ENCODE measurements at regions not wholly inside any gene's neighbourhood (a gene's known extent, or its start where the extent isn't known, plus 50 kb on each side); places are given as distances from the start of the nearest gene placed in this dataset.
"Not testable (repeated sequence)": the region's sequence is repeated elsewhere in the genome, so short reads cannot be mapped to it uniquely, and the experiment has no call there.

DNA sequence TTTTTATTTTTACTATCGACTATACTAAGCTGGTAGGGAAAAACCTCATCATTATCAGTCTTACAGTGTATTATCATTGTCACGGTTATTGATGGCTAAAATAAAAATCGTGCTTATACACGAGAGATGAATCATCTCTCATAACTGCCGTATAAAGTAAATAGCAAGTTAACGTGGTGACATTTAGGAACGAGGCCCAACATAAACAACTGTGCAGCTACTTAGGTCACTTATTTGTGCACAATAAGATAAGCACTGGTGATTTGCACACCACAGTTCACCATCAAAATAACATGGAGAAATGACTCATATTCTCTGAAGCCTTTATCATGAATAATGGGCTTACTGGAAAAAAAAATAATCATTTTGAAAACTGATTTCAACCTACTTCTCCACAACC is 482.0 kb upstream of the TENM3 start:
- DNase-seq = no peak

DNA sequence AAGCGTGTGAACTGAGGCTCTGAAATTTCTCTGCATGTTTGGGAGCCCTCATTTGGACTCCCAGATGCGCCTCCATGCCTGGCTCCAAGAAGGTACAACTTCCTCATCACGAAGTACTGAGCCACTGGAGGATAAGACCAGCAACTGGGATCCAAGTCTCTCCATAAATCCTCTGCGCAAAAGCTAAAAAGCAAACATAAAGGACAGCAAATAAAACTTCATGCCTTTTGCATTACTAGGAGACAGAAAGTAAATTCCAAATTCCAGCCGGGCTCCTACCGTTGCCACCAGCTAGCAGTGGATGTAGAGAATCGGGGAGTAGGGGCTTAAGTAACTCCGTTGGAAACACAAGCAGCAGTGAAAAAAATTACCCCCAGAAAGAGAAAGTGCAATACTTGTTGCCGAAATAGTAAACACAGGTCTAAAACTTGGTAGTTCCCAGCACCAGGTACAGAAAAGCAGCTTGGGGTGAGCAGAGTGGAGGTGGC is 477.1 kb upstream of the TENM3 start:
- no peak for DNase-seq

DNA sequence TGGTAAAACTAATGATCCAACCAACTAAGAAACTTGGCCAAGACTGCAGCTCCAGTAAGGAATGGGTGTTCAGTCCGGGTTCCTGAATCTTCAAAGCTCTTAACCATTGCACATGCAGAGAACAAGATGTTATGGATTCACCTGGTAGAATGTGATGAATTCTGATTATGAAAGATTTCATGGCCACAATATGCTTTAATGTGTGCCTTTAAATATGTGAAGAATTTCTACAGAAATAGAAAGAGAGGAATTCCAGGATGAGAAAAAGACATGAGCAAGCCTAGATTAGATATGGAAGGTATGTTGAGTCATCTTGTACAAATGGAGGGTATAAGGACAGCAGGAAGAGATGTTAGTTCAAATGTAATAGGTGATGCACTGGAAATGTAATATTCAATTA is 472.2 kb upstream of the TENM3 start:
- no peak for DNase-seq

DNA sequence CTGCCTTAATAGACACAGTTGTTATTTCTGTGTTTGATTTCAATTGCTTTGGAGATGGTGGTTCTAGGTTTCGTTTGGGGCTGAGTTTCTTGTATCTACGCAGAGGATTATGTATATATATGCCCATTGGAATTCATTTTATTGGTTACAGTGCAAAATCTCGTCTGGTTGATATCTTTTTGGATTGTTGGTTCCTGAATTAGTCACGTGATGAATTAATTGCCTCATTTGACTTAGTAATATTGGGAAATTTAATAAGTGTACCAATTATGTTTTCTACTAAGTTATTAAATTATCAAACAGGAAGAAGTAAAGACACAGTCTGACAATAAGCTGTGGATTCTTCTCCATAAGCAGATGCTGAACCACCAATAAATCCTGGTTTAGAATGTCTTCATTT is 467.9 kb upstream of the TENM3 start:
- no peak for DNase-seq

- DNase-seq = no peak
Measured at GRCh38 chr4:181776264-181777054, 466.7 kb upstream of the TENM3 start.

GRCh38 chr4:181777518-181777917 is 465.7 kb upstream of the TENM3 start:
- no peak for DNase-seq

GRCh38 chr4:181784881-181785280 is 458.3 kb upstream of the TENM3 start:
- DNase-seq = no peak

DNA sequence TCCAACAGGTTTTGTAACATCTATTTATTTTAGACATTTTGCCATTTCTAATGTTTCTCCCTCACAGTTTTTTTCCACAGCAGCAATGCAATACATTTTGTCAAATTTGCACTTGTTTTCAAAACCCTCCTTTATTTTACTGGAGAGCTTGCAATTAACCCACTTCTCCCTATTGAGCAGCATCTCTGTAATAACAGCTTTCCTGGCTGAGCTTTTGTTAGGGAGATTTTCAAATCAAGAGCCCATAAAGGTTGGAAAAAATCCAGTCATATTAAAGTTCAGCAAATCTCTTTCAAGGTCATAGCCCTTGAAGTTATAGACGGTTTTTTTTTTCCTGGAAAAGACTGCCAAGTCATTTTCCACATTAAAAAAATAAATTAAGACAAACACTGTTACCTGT is 450.6 kb upstream of the TENM3 start:
- no peak for DNase-seq

GRCh38 chr4:181793096-181793495 is 450.1 kb upstream of the TENM3 start:
- DNase-seq = no peak

DNA sequence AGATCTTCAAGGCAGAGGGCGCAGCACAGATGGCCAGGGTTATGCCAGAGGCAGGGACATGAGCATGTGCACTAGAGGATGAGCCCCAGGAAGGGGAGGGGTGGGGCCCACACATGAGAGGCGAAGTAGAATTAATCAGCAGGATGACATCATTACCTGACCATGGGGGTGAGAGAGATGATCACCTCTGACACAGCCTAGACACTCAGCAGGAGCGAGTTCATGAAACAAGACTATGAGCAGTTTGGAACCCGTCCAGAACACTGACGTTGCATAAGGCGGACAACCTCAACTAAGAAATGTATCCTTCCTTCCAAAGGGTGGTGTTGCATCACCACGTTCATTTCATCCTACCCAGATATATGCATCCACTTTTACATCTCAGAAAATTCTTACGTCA is 446.7 kb upstream of the TENM3 start:
- DNase-seq = no peak

DNA sequence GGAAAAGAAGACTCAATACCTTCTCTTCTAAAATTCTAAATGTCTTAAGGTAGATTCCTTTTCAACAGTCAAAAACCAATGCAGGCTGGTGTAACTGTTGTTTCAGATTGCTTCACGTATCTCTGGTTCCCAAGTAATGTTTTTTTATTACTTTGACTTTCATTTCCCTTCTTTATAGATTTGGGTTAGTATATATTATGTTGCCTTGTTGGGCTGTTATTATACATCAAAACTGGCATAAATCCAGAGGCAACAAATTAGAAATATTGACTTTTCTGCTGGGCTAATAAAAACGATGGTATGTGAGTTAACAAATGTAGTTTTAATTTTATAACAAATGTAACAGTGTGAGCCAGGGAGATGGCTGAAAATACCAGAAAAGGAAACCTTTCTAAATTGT is 444.7 kb upstream of the TENM3 start:
- no peak for DNase-seq

GRCh38 chr4:181799561-181800069 is 443.6 kb upstream of the TENM3 start:
- no peak for DNase-seq

DNA sequence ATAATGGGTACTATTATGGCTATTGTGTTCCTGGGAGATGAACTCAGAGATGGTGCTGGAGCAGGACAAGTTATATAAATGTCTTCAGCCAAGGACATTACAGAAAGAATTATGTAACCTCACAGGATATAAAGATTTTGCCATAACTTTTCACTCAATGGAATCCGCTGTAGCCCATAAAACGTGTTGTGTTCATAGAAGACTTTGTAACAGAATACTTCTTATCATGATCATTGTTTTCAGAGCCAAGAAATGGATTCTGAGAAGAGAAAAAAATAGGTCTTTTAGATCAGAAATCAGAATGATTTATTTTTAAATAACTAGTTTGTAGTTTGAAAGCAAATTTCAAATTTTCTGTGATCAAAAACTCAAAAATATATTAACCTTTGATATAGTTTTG is 441.0 kb upstream of the TENM3 start:
- no peak for DNase-seq

- no peak for DNase-seq
Measured at GRCh38 chr4:181807771-181808170, 435.4 kb upstream of the TENM3 start.

- no peak for DNase-seq
Measured at GRCh38 chr4:181810711-181811110, 432.5 kb upstream of the TENM3 start.

DNA sequence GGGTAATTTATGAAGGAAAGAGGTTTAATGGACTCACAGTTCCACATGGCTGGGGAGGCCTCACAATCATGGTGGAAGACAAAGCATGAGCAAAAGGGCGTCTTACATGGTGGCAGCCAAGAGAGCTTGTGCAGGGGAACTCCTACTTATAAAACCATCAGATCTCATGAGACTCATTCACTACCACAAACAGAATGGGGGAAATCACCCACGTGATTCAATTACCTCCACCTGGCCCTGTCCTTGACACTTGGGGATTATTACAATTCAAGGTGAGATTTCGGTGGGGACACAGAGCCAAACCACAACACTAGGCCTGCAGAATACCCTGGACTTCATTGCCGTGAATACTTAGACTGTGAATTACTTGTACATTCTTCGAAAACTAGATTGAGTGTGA is 431.7 kb upstream of the TENM3 start:
- DNase-seq = not testable (repeated sequence)

- no peak for DNase-seq
Measured at GRCh38 chr4:181819946-181820345, 423.3 kb upstream of the TENM3 start.

DNA sequence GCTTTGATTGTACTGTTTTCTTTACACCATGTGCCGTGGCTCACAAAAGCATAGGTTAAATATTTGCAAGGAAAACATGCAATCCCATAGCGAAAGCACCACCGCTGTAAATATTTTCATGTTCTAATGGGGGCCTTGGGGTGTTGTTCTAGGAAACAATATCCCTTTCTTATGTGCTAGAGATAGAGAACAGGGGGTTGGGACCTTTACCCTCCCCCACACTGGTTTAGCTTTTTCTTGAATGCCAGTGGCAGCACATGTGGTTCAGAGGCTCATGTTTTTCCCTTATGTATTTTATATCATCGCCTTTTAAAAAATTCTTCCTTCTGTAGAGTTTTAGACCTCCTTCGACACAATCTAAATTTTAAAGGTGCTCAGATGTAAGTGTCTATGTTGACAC is 422.6 kb upstream of the TENM3 start:
- DNase-seq = no peak

DNA sequence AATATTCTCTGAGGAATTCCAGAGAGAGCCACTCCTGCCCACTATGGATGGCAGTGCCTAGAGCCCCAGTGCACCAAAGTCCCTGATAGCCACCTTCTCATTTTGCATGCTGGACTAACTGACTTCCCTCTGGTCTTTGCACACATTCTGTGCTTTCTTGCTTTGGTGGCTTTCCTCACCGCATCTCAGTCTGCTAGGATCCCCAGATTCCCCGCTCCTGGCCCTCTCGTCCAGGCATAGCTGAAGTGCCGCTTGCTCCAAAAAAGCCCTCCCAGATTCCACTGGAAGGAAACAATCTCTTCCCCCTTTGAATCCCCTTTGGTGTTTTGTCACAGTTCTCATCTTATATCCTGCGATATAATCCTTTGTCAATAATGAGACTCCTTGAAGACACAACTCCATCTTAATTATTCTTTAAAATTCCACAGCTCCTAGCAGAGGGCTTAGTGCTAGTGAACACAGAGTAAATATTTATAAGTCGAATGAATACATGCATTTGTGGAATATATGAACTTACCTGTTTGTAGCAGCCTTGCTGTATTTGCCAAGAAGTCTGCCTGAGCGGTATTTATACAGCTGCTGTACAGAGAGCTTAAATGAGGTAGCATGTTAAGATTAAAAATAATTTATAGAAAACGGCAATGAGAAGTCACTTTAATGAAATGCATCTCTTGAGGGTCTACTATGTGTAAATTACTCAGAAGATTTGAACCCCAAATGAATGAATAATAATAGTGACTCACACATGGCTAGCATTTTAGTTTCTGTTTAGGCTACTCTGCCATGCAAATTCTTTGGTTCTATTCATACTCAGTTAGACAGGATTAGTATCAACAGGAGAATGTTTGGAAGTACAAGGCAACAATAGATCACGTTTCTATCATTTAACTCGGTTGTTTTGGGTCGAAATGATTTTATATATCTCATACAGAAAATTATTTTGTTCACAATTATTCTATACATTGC is 421.9 kb upstream of the TENM3 start:
- no peak for DNase-seq

- DNase-seq = no peak
Measured at GRCh38 chr4:181822005-181822375, 421.2 kb upstream of the TENM3 start.

DNA sequence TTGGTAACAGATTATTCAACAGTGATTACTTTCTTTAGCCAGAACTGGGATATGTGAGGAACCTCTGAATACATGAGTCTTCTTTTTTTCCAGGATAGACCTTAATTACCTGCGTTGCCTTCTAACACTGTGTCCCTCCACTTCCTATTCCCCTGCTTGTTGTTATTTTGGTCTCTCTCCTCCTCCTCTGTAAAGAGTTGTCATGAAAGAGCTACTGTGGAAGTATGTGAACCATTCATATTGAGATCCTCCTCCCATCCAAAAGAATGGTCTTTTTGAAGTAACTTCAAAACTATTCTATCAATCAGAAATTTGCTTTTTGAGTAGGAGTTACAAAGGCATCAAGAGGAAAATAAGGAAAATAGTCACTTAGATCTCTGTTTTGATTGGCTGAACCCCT is 420.0 kb upstream of the TENM3 start:
- DNase-seq = no peak

DNA sequence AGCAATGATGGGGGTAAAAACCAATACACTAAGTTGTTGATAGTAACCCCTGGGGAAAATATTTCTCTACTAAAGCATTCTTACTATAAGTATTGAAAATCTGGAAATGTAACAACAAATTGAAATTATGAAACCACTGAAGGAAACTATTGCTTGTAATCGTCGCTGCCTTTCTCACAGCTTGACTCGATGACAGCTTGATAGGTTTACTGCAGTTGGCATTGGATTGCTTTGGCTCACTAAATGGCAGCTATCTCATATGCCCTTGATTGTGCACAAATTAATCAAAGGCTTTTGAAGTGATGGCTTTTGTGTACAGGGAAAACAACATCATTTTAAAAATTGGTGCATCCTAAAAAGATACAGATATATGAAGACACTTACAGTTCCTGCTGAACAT is 419.6 kb upstream of the TENM3 start:
- DNase-seq = no peak

GRCh38 chr4:181825564-181825963 is 417.6 kb upstream of the TENM3 start:
- no peak for DNase-seq

GRCh38 chr4:181827246-181827645 is 416.0 kb upstream of the TENM3 start:
- no peak for DNase-seq
